ENCODE measurements at regions not wholly inside any gene's neighbourhood (a gene's known extent, or its start where the extent isn't known, plus 50 kb on each side); places are given as distances from the start of the nearest gene placed in this dataset.

DNA sequence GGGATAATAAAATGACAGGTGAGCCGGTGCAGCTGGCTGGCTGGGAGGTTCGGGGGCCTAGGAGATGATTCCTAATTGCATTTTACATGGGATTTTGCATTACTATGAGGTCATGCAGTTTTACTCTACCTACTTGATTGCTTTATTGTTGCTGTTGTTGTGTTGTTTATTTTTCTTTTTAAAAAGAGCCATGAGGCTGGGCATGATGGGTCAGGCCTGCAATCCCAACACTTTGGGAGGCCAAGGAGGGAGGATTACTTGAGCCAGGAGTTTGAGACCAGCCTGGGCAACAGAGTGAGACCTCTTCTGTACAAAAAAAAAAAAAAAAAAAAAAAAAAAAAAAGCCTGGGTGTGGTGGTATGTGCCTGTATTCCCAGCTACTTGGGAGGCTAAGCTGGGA is 104.8 kb downstream of the GJA1 start:
- intact Hi-C loops (cut with micrococcal nuclease; ENCODE audit: unreplicated experiment) = no loop called here
- BruUV-seq (replicated peaks) = no TSS peak
- ATAC-seq = no peak

DNA sequence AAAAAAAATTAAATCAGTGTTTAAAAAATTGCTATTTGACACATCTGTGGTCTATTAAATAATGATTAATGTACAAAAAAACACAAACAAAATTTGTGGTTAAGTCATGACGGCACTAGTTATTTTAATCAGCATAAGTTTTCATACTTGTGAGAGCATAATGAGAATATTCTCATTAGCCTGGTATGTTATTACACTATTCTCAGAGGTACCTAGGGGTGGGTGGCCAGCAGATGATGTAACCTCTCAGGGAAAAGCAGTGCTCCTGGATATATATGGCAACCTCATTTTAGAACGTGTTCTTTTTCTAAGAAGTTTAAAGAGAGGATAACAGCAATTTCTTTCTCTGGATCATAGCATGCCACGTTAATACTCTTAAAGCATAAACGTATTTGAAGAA is 109.2 kb downstream of the GJA1 start:
- Histone ChIP-seq H3K27ac (ENCODE audit: extremely low read length, insufficient read depth, low read length) (no peak overlapping the region), H3K27me3 (ENCODE audit: control insufficient read depth in 1 of 2, insufficient read depth in 2 of 2, low read length in 2 of 2) (no peaks in the 10 kb centered on the region; a peak in 1 of 5 replicates), H3K9me3 (ENCODE audit: low read length) (no peaks in the 10 kb centered on the region), H3K4me2 (ENCODE audit: low read depth, low read length) (no peak overlapping the region), H3K79me2 (ENCODE audit: insufficient read depth, low read length) (no peaks in the 10 kb centered on the region), H4K20me1 (ENCODE audit: insufficient read depth, low read length) (no peaks in the 10 kb centered on the region), H3K4me1 (ENCODE audit: insufficient read depth, low read length) (no peaks in the 10 kb centered on the region), H3K9ac (ENCODE audit: insufficient read depth, low read depth, low read length) (no peak overlapping the region), H2AFZ (ENCODE audit: low read length) (no peak overlapping the region), H3K36me3 (replicated peaks in 1 of 2; ENCODE audit: control insufficient read depth in 1 of 2, insufficient read depth in 2 of 2, low read length in 2 of 2) (no peaks in the 10 kb centered on the region), H3K4me3 (replicated peaks in 1 of 3; ENCODE audit: insufficient read depth in 1 of 3, low read depth in 2 of 3, low read length in 3 of 3) (no peak overlapping the region)
- CTCF ChIA-PET (ENCODE audit: low intra/inter-chr PET ratio, low total read pairs) = no interaction called here
- intact Hi-C loops (cut with micrococcal nuclease; ENCODE audit: unreplicated experiment) (no loop called here), in situ Hi-C loops (cut with HindIII; ENCODE audit: extremely low pct_ligation_motif_present, low pct_unique_long_range_greater_than_20kb) (no loop called here)
- no peak for ATAC-seq
- POLR2A ChIA-PET = no interaction called here
- BruUV-seq (replicated peaks) = no TSS peak
- WGBS (ENCODE audit: low lambda C conversion rate) = 11% methylated on average over 4 of the region's 4 CpGs
- DNase-seq (ENCODE audit: low spot score) = no peak
- TF ChIP-seq ZFYVE20 (CRISPR knock-in tag; IDR thresholded peaks at IDR 0.05; ENCODE audit: borderline replicate concordance, low read depth) (no peak), TCF7L2 (IDR thresholded peaks at IDR 0.05; ENCODE audit: low read depth, low read length) (no peak), ATM (IDR thresholded peaks at IDR 0.05; ENCODE audit: borderline replicate concordance) (no peak), ZNF180 (CRISPR knock-in tag; IDR thresholded peaks at IDR 0.05; ENCODE audit: borderline replicate concordance, low read depth) (no peak)
- no peak for FAIRE-seq

More for the DNA sequence above, 104.8 kb downstream of the GJA1 start:
- TF ChIP-seq, protein P1, sequence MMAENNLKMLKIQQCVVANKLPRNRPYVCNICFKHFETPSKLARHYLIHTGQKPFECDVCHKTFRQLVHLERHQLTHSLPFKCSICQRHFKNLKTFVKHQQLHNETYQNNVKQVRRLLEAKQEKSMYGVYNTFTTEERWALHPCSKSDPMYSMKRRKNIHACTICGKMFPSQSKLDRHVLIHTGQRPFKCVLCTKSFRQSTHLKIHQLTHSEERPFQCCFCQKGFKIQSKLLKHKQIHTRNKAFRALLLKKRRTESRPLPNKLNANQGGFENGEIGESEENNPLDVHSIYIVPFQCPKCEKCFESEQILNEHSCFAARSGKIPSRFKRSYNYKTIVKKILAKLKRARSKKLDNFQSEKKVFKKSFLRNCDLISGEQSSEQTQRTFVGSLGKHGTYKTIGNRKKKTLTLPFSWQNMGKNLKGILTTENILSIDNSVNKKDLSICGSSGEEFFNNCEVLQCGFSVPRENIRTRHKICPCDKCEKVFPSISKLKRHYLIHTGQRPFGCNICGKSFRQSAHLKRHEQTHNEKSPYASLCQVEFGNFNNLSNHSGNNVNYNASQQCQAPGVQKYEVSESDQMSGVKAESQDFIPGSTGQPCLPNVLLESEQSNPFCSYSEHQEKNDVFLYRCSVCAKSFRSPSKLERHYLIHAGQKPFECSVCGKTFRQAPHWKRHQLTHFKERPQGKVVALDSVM (CRISPR knock-in tag; IDR thresholded peaks at IDR 0.05) = no peak
- no peak for TF ChIP-seq ZNF891 (CRISPR knock-in tag; IDR thresholded peaks at IDR 0.05)
- TF ChIP-seq HCFC1 (IDR thresholded peaks at IDR 0.05; ENCODE audit: low read depth, low read length) = no peak
- no peak for TF ChIP-seq PAF1 (CRISPR knock-in tag; IDR thresholded peaks at IDR 0.05)
- H3K4me3 ChIP-seq (replicated peaks in 1 of 3; ENCODE audit: insufficient read depth in 1 of 3, low read depth in 2 of 3, low read length in 3 of 3) = no peak overlapping the region
- WGBS (ENCODE audit: low lambda C conversion rate) = 2% methylated on average over 2 of the region's 2 CpGs
- H3K27ac ChIP-seq (ENCODE audit: extremely low read length, insufficient read depth, low read length) = no peak overlapping the region
- H3K79me2 ChIP-seq (ENCODE audit: insufficient read depth, low read length) = no peaks in the 10 kb centered on the region
- DNase-seq (ENCODE audit: low spot score) (no peak), FAIRE-seq (no peak)
- ChIA-PET POLR2A (no interaction called here), CTCF (ENCODE audit: low intra/inter-chr PET ratio, low total read pairs) (no interaction called here)
- H3K27me3 ChIP-seq (ENCODE audit: control insufficient read depth in 1 of 2, insufficient read depth in 2 of 2, low read length in 2 of 2) = no peaks in the 10 kb centered on the region
- no peak overlapping the region for H2AFZ ChIP-seq (ENCODE audit: low read length)
- no peaks in the 10 kb centered on the region for H4K20me1 ChIP-seq (ENCODE audit: insufficient read depth, low read length)
- in situ Hi-C loops (cut with HindIII; ENCODE audit: extremely low pct_ligation_motif_present, low pct_unique_long_range_greater_than_20kb) = no loop called here
- no peaks in the 10 kb centered on the region for H3K9me3 ChIP-seq (ENCODE audit: low read length)
- H3K4me1 ChIP-seq (ENCODE audit: insufficient read depth, low read length) = no peaks in the 10 kb centered on the region
- no peak overlapping the region for H3K4me2 ChIP-seq (ENCODE audit: low read depth, low read length)
- no peaks in the 10 kb centered on the region for H3K36me3 ChIP-seq (replicated peaks in 1 of 2; ENCODE audit: control insufficient read depth in 1 of 2, insufficient read depth in 2 of 2, low read length in 2 of 2)
- no peak overlapping the region for H3K9ac ChIP-seq (ENCODE audit: insufficient read depth, low read depth, low read length)
